RWPE1 (cell line): ENCODE measurements at regions not wholly inside any gene's neighbourhood (a gene's known extent, or its start where the extent isn't known, plus 50 kb on each side); places are given as distances from the start of the nearest gene placed in this dataset.
"Not testable (repeated sequence)": the region's sequence is repeated elsewhere in the genome, so short reads cannot be mapped to it uniquely, and the experiment has no call there.

ENCODE experiments used
- CTCF ChIA-PET: fragments of 350-600 bp; sonication (Branson Sonifier 250); formaldehyde crosslinking; extraction: SDS; loops from one replicate; lab custom pipeline; 2021; lab: Yijun Ruan, JAX
- POLR2A ChIA-PET: fragments of 400-600 bp; formaldehyde crosslinking; extraction: SDS; loops from one replicate; lab custom pipeline; 2020; ENCODE audit warnings: antibody characterized with exemption; ENCODE audit not compliant: low non-redundant PET; lab: Yijun Ruan, JAX
- DNase-seq: peaks from one replicate; pipeline ENCODE4 v3.0.0; 2012; ENCODE audit warnings: low spot score
- H3K27ac ChIP-seq: fragments of 450-650 bp; 2 replicates; pipeline ENCODE4 v1.5.1; 2017
- CTCF ChIP-seq: fragments of 450-650 bp; conservative IDR thresholded peaks from 2 replicates; pipeline ENCODE4 v1.5.1; 2017; ENCODE audit warnings: low read depth, mild to moderate bottlenecking

GRCh38 chrX:920234-920799, 289.7 kb downstream of the SHOX start:
- CTCF ChIA-PET, result no interaction called here
- no peak for DNase-seq
- no peak overlapping the region for H3K27ac ChIP-seq
- TF ChIP-seq CTCF, result no peak
- POLR2A ChIA-PET, result no interaction called here

- POLR2A ChIA-PET, result no interaction called here
- TF ChIP-seq CTCF, result no peak
- H3K27ac ChIP-seq, result no peak overlapping the region
- DNase-seq, result no peak
- CTCF ChIA-PET, result no interaction called here
These were observed 285.6 kb downstream of the SHOX start for GRCh38 chrX:916230-916599.

GRCh38 chrX:915427-916229, 285.0 kb downstream of the SHOX start:
- no peak for DNase-seq
- H3K27ac ChIP-seq, result no peak overlapping the region
- POLR2A ChIA-PET, result no interaction called here
- CTCF ChIA-PET, result no interaction called here
- no peak for TF ChIP-seq CTCF

GRCh38 chrX:914206-914605, 283.6 kb downstream of the SHOX start:
- no peak overlapping the region for H3K27ac ChIP-seq
- TF ChIP-seq CTCF, result no peak
- POLR2A ChIA-PET, result no interaction called here
- CTCF ChIA-PET, result no interaction called here
- DNase-seq, result no peak

- DNase-seq, result no peak
- CTCF ChIA-PET, result no interaction called here
- H3K27ac ChIP-seq, result no peak overlapping the region
- TF ChIP-seq CTCF, result no peak
- POLR2A ChIA-PET, result no interaction called here
These were observed 282.1 kb downstream of the SHOX start for GRCh38 chrX:912677-913076.

- CTCF ChIA-PET, POLR2A ChIA-PET, DNase-seq, H3K27ac ChIP-seq: not testable (repeated sequence)
These were observed 278.5 kb downstream of the SHOX start for GRCh38 chrX:909068-909467.

GRCh38 chrX:906586-906985, 276.0 kb downstream of the SHOX start:
- no peak for TF ChIP-seq CTCF
- ChIA-PET POLR2A (no interaction called here), CTCF (no interaction called here)
- H3K27ac ChIP-seq, result no peak overlapping the region
- no peak for DNase-seq
